ENCODE measurements at regions not wholly inside any gene's neighbourhood (a gene's known extent, or its start where the extent isn't known, plus 50 kb on each side); places are given as distances from the start of the nearest gene placed in this dataset.

DNA sequence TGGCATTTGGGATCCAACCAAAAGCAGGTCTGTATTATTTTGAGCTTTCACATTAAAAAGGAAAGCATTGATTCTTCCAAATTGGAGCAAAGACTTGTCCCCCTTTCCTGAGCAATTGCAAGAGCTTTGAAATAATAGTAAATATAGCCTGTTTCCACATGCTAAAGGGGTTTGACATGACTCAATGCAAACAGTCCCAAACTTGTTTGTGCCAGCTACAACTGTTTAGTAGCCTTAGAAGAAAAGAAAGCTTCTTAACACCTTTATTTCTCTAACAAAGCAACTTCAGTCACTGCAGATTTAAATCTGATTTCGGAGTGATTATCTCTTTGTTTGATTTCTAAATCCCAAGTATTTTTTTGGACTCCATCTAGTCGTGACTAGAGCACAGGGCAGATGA is 180.2 kb downstream of the SEMA6D start:
- H3K4me3 ChIP-seq: no peak overlapping the region
- H3K27ac ChIP-seq: no peak overlapping the region
- 68 to 75% (median 70%) methylated on average over 2 of the region's 2 CpGs for WGBS, 3 donors
- no peaks in the 10 kb centered on the region for H3K4me1 ChIP-seq (ENCODE audit: insufficient read depth)
- intact Hi-C loops (cut with DNase I): no loop called here
- TF ChIP-seq POLR2A (IDR thresholded peaks at IDR 0.05): no peak
- TF ChIP-seq, protein P1, sequence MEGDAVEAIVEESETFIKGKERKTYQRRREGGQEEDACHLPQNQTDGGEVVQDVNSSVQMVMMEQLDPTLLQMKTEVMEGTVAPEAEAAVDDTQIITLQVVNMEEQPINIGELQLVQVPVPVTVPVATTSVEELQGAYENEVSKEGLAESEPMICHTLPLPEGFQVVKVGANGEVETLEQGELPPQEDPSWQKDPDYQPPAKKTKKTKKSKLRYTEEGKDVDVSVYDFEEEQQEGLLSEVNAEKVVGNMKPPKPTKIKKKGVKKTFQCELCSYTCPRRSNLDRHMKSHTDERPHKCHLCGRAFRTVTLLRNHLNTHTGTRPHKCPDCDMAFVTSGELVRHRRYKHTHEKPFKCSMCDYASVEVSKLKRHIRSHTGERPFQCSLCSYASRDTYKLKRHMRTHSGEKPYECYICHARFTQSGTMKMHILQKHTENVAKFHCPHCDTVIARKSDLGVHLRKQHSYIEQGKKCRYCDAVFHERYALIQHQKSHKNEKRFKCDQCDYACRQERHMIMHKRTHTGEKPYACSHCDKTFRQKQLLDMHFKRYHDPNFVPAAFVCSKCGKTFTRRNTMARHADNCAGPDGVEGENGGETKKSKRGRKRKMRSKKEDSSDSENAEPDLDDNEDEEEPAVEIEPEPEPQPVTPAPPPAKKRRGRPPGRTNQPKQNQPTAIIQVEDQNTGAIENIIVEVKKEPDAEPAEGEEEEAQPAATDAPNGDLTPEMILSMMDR (IDR thresholded peaks at IDR 0.05): no peak
- TF ChIP-seq EP300 (IDR thresholded peaks at IDR 0.05): no peak
- no peaks in the 10 kb centered on the region for H3K9me3 ChIP-seq
- no peak for DNase-seq
- no peaks in the 10 kb centered on the region for H3K27me3 ChIP-seq
- no peaks in the 10 kb centered on the region for H3K36me3 ChIP-seq

DNA sequence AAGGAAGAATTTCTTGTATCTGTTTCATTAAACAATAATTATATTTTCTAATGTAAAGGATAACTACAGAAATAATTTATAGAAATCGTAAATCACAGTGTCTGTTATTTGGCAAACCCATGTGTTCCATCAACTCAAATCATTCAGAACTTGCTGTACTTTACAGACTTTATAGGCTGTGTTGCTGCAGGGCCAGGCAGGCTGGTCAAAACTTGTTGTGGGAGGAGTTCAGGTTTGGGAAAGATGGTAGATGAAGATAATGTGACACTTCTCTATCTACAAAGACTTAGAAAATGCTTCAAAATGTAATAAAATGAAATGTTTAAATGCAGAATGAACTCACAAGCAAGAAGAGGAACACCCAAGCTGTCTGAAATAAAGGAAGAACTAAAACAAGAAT is 183.4 kb downstream of the SEMA6D start:
- intact Hi-C loops (cut with DNase I): no loop called here
- H3K9me3 ChIP-seq: no peaks in the 10 kb centered on the region
- no peak for TF ChIP-seq EP300 (IDR thresholded peaks at IDR 0.05)
- no peak for TF ChIP-seq POLR2A (IDR thresholded peaks at IDR 0.05)
- TF ChIP-seq, protein P1 (IDR thresholded peaks at IDR 0.05): no peak
- no peaks in the 10 kb centered on the region for H3K27me3 ChIP-seq
- no peak overlapping the region for H3K4me3 ChIP-seq
- WGBS, 3 donors: 86 to 92% (median 91%) methylated on average over 1 of the region's 1 CpG
- DNase-seq: no peak
- H3K4me1 ChIP-seq (ENCODE audit: insufficient read depth): no peaks in the 10 kb centered on the region
- no peak overlapping the region for H3K27ac ChIP-seq
- H3K36me3 ChIP-seq: no peaks in the 10 kb centered on the region

DNA sequence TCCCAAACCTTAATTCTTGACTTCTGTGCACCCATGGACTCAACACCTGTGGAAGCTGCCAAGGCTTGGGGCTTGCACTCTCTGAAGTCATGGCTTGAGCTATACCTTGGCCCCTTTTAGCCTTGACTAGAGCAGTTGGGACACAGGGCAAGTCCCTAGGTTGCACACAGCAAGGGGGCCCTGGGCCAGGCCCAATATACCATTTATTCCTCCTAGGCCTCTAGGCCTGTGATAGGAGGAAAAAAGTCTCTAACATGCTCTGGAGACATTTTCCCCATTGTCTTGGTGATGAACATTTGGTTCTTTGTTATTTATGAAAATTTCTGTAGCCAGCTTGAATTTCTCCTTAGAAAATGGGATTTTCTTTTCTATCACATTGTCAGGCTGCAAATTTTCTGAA is 186.1 kb downstream of the SEMA6D start:
- H3K27me3 ChIP-seq: no peaks in the 10 kb centered on the region
- H3K9me3 ChIP-seq: no peaks in the 10 kb centered on the region
- no peak overlapping the region for H3K4me3 ChIP-seq
- H3K27ac ChIP-seq: no peak overlapping the region
- no peaks in the 10 kb centered on the region for H3K36me3 ChIP-seq
- no peak for DNase-seq
- intact Hi-C loops (cut with DNase I): no loop called here
- TF ChIP-seq EP300 (IDR thresholded peaks at IDR 0.05) (no peak), POLR2A (IDR thresholded peaks at IDR 0.05) (no peak)
- TF ChIP-seq, protein P1 (IDR thresholded peaks at IDR 0.05): no peak
- H3K4me1 ChIP-seq (ENCODE audit: insufficient read depth): no peaks in the 10 kb centered on the region

DNA sequence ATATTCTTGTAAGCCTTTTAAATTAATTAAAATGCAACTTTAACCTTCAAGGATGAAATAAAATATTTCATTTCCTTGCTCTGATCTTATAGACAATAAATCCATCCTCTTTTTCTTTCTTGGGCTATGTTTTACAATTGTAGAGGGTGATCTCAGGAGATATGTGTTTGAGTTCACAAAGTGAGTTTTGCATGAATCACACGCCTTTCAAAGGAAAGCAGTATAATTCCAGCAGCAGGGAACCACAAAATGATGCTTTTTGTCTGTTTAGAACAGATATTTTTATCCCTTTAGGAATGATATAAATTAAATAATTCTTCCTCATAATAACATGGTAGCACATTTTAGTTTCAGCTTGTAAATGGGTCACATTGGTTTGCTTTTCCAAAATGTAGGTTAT is 191.2 kb downstream of the SEMA6D start:
- DNase-seq: no peak
- 86 to 88% (median 86%) methylated on average over 1 of the region's 1 CpG for WGBS, 3 donors
- Histone ChIP-seq H3K9me3 (no peaks in the 10 kb centered on the region), H3K27me3 (no peaks in the 10 kb centered on the region), H3K4me1 (ENCODE audit: insufficient read depth) (peaks cover 2% of the 10 kb centered on the region), H3K27ac (no peak overlapping the region), H3K36me3 (no peaks in the 10 kb centered on the region), H3K4me3 (no peak overlapping the region)
- TF ChIP-seq, protein P1 (IDR thresholded peaks at IDR 0.05): no peak
- no peak for TF ChIP-seq POLR2A (IDR thresholded peaks at IDR 0.05)
- TF ChIP-seq EP300 (IDR thresholded peaks at IDR 0.05): no peak
- intact Hi-C loops (cut with DNase I): no loop called here

Measured in ovary (tissue), 7 donors.